ENCODE measurements at regions not wholly inside any gene's neighbourhood (a gene's known extent, or its start where the extent isn't known, plus 50 kb on each side); places are given as distances from the start of the nearest gene placed in this dataset.

DNA sequence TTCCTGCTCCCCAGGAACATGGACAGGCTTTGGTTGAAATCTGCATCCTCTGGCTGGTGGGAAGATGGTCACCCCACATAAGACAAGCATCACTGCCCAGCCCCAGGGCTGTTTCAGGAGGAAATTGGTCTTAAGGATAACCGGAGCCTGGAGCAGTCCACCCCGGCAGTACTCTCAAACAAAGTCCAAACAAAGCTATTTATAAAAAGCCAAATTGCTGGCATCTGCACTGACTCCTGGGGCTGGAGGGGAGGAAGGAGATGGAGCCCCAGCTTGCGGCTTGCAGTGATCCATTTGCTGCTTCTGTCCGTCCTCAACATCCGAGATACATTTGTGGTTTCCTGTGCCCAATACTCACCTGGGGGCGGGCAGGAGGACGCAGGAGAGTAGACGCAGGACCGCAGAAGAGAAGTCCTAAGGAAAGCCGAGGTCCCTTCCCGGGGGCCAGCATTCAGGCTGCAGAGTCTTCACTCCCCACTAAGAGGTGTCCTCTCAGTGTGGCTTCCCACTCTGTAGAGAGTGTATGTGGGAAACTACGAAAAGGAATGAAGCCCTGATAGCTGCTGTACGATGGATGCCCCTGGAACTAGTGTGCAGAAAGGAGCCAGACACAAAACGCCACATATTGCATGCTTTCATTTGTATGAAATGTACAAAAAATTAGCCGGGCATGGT lies 107.3 kb upstream of the FGF3 start:
- DNase-seq (ENCODE audit: insufficient read length, low spot score) (no peak), FAIRE-seq (no peak)
- TF ChIP-seq, protein P1, sequence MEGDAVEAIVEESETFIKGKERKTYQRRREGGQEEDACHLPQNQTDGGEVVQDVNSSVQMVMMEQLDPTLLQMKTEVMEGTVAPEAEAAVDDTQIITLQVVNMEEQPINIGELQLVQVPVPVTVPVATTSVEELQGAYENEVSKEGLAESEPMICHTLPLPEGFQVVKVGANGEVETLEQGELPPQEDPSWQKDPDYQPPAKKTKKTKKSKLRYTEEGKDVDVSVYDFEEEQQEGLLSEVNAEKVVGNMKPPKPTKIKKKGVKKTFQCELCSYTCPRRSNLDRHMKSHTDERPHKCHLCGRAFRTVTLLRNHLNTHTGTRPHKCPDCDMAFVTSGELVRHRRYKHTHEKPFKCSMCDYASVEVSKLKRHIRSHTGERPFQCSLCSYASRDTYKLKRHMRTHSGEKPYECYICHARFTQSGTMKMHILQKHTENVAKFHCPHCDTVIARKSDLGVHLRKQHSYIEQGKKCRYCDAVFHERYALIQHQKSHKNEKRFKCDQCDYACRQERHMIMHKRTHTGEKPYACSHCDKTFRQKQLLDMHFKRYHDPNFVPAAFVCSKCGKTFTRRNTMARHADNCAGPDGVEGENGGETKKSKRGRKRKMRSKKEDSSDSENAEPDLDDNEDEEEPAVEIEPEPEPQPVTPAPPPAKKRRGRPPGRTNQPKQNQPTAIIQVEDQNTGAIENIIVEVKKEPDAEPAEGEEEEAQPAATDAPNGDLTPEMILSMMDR (IDR thresholded peaks at IDR 0.05; ENCODE audit: insufficient read depth, missing control alignments), result no peak

DNA sequence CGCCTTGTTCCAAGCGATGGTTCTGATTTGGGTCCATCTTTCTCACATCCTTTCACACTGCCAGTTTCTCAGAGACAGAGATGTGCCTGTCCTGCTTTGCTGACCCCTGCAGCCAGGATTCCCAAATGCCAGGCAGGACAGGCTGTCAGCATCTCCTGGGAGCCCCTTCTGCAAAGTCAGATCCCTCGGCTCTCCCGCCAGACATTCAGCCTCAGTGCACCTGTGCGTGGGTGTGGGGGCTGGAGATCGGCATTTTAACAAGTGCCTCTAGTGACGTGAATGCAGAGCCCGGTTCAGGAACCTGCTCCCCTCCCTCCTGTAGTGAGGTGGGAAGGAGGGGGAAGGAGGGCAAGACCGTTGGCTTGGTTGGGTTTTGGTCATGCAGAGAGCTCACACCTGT lies 108.9 kb upstream of the FGF3 start:
- TF ChIP-seq, protein P1 (IDR thresholded peaks at IDR 0.05; ENCODE audit: insufficient read depth, missing control alignments), result no peak
- FAIRE-seq (no peak), DNase-seq (ENCODE audit: insufficient read length, low spot score) (no peak)

DNA sequence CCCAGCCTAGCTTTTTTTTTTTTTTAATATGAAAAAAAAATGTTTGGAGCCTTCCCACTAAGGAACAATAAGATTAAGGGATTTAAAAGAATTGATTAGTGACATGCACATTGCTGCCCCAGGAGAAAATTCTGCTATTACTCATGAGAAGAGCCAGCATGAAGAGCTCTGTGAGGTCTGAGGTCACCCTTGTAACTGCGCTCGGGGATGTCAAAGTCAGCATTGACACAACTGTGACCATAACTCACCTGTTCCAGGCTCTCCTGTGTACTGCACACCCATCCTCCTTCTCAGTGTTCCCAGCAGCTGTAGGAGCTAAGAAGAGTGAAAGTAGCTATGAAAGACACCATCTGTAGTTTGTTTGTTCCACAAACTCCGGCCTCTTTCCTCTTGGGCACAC lies 109.8 kb upstream of the FGF3 start:
- TF ChIP-seq, protein P1 (IDR thresholded peaks at IDR 0.05; ENCODE audit: insufficient read depth, missing control alignments), result no peak
- DNase-seq (ENCODE audit: insufficient read length, low spot score) (no peak), FAIRE-seq (no peak)

DNA sequence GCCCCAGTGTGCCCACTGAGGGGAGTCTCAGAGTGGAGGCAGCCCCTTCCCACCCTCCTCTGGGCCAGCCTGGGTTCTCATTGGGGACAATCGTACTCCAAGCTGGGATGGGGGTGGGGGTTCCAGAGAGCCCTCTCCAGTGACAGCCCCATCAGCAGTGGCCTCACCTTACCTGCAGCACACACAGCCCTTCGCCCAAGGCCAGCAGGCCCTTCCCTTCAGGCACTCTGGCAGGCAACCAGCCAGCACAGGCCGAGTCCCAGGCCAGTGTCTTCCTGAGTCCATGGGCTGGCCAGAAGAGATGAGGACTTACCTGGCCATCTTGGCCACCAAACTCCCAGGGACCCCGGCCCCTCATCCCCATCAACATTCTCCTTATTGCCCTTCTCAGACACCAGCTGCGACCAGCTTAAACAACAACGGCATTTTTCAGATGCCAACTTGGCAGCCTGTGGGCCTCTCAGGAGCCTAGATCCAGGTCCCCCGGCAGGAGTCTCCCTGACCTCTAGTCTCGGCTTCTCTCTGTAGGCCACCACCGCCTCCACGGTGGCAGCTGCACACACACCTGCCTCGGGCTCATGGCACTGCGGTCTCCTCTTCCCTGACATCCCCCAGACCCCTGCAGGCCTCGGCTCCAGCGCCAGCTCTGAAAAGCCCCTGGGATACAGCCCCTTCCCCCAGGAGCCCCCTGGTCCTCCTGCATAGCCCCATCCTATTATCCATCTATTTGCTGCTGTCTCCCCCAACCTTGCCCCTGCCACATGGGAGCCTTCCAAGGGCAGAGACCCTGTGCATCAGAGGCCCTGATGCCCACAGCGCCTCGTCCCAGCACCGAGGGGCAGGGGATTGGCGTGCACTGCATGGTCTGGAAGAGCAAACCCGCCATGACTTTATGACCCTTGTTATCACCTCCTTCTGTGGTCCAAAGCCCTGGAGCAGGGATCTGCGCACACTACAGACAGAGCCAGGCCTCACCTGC lies 111.2 kb upstream of the FGF3 start:
- DNase-seq (ENCODE audit: insufficient read length, low spot score), result no peak
- no peak for FAIRE-seq
- TF ChIP-seq, protein P1 (IDR thresholded peaks at IDR 0.05; ENCODE audit: insufficient read depth, missing control alignments), result no peak

DNA sequence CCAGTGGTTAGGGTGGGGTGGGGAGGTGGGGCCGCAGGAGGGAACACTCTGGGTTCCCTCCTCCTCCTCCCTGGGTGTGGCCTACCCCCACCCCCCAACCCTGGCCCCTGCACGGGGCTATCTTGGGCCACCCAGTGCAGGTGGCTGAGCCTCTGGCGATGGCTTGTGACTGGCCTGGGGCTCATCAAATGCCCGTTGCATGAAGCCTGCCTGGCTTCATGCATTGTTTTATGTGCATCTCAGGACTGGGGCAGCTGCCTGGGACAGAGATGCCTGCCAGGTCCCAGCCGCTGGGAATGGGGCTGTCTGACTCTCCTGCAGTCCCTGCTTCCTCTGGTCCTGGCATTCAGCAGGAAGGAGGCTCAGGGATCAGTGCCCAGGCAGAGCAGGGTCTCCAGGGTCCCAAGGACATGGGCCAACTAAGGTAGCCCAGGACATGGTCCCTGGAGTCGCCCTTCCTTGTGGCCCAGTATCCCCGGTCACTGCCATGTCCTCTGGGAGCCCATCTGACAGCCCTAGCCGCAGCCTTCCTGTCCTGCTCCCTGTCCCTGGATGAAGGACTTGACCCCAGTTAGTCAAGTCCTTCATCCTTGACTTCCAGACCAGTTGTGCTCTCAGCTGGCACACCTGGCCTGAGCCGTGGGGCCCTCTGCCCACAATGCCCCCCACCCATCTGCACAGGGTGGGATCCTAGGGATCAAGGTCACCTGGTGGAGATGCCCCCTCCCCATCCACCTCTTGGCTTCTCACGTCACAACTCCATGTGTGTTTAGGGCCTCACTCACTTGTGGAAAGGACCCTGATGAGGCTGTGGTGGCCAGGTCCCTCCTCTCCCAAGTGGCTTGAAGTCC lies 112.1 kb upstream of the FGF3 start:
- FAIRE-seq (no peak), DNase-seq (ENCODE audit: insufficient read length, low spot score) (no peak)
- TF ChIP-seq, protein P1 (IDR thresholded peaks at IDR 0.05; ENCODE audit: insufficient read depth, missing control alignments), result no peak

DNA sequence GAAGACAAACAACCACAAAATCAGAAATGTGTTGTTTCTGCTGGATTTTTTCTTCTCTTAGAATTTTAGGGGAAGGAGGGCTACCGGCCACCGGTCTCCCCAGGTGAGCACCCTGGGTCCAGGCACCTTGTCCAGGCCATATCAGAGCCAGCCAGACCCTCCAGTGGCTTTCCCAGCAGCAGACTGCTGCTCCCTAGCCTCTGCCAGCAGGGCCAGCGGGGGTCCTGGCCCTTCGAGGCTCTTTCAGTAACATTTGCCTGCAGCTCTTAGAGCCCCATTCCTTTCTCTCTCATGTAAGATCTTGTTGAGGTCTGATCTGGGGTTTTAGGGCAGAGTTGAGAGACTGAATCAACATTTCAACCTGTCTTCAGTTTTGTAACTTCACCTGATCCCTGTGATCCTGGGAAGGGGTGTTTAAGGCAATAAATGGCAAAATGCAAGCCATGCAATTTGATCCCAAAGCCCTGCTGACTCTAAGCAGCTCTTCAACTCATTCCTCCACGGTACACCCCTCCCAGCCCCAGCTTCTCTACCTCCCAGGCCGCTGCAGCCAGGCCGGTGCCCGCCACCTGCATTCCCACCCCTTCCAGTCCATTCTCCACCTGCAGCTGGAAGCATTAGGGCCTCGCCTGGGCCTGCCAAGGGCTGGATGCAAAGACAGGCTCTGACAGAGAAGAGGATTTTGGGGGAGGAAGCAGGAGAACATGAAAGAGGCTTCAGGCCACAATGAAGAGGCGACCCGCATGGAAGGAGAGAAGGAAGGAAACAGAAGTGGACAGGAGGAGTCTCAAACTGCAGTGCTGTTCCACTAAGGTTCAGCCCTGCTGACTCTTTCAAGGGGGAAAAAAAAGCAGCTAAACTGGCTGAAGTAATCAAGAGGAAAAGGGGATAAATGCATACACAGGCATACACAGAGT lies 113.0 kb upstream of the FGF3 start:
- no peak for FAIRE-seq
- no peak for DNase-seq (ENCODE audit: insufficient read length, low spot score)

More for the DNA sequence above, 113.0 kb upstream of the FGF3 start:
- TF ChIP-seq, protein P1 (IDR thresholded peaks at IDR 0.05; ENCODE audit: insufficient read depth, missing control alignments), result no peak

Data from D721Med (cell line).